GM04503 (cell line): ENCODE measurements at regions not wholly inside any gene's neighbourhood (a gene's known extent, or its start where the extent isn't known, plus 50 kb on each side); places are given as distances from the start of the nearest gene placed in this dataset.

Experiments
- DNase-seq: peaks from one replicate; pipeline ENCODE4 v3.0.0-alpha.2; 2012; ENCODE audit warnings: low read depth

DNA sequence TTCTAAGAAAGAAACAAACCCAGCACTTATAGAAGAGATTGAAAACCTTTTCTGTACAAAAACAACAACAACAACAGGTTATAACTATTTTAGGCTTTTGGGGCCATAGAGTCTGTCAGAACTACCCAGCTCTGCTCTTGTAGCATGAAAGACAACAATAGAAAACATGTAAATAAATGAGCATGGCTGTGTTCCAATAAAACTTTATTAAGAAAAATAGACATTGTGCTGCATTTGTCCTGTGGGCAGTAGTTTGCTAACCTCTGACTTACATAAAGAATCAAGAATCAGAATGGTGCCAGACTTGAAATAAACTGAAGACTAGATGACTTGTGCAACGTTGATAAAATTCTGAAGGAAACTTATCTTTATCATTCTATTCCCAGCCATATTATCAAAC lies 617.5 kb downstream of the DIAPH3 start:
- no peak for DNase-seq

DNA sequence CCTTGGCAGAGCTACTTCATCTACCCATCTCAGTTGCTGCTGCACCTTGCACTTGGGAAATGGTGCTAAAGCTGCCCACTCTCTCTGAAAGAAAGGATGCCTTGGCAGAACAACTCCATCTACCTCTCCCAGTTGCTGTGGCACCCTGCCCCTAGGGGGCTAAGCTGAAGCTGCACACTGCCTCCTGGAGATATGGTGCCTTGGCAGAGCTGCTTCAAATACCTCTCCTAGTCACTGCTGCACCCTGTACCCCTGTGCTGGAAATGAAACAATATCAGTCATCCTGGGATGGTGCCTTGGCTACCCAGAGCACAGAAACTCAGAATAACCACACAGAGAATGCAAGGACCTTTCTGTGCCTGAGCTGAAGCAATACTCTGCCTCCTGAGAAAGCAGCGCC lies 615.8 kb downstream of the DIAPH3 start:
- no peak for DNase-seq

DNA sequence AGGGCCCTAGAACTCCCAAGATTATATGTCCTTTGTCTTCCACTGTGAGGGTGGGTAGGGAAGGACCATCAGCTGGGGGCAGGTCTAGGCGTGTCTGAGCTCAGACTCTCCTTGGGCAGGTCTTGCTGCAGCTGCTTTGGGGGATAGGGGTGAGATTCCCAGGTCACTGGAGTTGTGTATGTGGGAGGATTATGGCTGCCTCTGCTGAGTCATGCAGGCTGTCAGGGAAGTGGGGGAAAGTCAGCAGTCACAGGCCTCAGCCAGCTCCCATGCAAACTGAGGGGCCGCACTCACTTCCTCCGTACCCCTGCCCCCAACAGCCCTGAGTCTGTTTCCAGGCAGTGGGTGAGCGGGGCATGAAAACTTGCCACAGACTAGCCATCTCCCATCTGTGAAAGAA lies 600.8 kb downstream of the DIAPH3 start:
- DNase-seq, result no peak

DNA sequence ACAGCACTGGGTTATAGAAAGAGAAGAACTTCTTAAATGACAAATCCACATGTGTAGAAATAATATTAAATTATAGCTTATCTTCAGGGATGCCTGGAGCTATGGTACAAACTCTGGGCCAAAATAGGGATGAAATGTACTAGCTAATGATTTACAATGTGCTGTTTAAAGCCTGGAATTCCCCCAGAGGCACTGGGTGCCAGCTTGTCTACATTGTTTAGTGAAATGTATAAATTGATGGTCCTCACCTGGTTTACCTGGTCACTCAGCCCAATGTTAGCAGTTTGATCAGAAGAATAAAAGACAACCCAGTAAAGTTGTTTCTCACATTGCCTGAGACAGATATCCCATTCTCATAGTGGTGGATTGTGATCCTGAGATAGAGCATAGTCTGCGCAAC lies 597.2 kb downstream of the DIAPH3 start:
- DNase-seq, result no peak

DNA sequence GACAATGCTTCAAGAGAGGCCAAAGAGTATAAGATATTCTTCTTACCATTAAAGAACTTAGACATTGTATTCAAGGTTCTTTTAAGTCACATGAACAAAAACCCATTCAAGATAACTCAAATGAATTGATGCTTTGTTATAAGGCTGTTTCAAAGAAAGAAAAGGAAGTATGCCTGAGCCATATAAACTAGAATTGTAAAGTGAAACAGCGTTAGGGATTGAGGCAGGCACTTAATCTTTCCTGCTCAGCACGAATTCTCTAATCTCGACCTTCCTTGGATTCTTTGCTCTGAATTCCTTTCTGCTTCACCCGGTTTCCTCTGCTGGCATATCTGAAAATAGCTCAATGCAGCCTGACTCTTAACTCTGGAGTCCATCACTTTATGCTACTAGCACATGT lies 595.4 kb downstream of the DIAPH3 start:
- DNase-seq, result no peak

DNA sequence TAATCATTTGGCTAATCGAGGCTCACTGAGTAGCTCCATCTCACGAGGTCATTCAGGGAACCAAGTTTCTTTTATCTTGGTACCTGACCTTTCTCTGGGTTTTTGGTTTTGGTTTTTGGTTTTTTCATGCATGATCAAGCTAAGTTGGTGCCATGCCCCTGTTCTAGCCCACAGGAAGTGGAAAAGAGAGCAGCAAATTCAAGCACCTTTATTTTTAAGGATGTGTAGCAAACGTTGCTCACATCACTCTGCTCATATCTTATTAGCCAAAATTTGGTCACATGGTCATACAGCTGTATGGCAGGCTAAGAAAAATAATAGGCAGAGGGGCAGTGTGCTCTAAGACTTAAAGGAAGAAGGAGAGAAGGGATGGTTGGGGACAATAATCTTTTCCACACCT lies 593.5 kb downstream of the DIAPH3 start:
- DNase-seq, result no peak

DNA sequence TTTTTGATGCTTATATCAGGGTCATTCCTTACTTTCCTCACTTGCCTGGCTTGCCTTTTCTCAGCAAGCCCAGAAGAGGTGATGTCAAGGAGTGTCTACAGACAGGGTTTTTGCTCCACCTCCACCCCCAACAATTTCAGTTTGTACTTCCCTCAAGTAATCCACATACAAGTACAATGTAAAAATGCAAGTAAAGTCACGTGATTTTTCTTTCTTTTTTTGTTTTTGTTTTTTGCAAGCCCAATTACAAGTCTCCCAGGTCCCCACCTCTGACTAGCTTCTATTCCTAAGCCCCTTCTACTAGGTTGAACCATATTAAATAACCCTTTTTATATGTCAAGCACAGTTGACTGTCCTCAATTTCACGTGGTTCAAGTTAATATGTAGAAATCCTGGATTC lies 579.6 kb downstream of the DIAPH3 start:
- no peak for DNase-seq

DNA sequence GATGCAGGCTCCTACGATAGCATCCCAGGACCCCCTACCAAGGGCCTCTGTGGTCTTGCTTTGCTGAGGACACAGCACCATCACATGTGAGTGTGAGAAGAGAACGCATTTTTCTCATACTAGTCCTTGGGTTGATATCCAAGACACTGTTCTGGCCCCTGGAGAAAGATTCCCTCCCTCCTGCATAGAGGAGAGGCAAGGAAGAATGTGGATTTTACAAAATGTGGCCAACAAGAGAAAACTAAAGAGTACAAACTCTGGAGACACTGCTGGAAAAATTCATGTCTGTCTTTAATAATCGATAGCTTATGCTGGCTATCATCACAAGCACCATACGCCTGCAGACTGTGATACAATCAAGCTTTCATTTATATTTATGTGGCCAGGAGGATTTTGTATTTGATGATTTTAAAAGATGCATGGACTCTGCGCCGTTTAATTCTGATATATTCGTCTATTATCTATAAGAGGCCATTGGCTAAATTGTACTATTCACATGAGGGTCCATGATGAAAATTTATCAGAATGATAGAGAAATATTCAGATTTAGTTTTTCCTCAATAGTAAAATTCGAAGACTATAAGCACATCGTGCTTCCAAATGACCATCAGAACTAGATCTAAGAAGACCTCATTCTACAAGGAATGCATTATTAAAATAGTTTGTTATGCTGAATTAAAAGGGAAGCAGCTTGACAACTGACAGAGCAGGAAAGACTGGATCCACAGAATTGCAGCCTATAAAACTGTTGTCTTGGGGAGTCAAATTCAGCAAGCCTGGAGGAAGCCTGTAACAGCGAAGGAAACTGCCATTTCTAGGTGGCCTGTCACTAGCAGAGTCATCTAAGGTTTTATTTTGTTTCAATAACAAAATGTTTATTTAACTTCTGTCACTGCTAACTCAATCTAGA lies 578.7 kb downstream of the DIAPH3 start:
- no peak for DNase-seq

DNA sequence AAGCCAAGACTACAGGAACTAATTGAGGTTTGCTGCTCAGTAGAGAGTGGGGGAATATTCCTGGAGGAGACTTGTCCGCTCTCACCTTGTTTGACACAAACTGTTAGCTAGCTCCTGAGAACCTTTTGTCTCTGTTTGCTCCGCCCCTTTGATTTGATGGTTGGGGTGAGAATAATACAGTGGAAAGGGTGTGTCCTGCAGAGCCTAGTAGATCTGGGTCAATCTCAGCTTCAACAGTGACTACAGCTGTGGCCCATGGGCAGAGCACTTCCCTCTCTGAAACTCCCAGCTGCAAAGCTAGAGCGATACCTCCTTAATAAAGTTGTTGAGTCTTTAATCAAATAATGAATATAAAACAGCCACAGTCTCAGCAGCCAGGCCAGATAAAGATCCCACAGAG lies 576.7 kb downstream of the DIAPH3 start:
- DNase-seq, result no peak

DNA sequence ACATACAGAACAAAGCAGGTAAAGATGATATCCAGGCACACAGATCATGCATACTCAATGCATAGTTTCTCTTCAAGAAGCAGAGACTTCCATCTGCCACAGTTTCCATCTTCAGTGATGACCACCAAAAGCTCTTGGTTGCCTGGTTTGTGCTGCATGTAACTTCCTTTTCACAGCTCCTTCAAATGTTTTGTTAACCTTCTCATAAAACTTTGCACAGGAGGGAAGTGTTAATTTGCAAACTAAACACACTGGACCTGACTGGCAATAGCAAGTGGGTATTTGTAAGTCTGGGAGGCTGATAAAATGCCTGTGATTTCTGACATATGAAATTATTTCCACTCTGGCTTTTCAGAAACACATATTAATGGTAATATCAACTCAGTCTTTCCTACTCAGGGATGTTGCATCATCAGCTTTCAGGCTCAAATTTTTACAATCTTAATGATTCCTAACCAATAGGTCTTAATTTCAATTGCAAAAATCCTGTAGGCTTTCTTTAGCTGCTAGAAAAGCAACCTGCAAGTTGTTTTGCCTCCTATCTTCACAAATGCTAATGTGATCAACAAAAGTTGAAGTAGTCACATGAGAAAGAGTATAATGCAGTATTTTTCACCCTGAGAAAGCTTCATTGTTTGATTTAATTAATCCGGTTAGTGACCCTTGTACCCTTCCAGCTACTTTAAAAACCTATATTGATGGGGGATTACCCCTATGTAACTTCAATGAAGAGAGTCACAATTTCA lies 575.6 kb downstream of the DIAPH3 start:
- no peak for DNase-seq

DNA sequence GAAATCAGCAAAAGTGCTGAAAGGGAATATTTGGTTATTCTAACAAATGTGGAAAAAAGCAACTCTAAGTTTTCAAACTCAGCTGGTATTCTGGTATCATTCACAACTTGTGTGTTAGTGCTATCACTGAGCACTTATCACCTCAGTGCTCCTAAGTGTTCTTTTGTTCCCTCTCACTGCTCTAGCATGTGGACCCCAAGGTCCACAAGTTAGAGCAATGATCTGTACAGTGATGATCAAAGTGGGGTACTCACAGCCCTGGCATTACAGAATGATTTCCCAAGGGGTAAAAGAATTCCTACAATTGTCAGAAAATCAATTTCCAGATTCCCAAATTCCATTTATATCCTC lies 575.0 kb downstream of the DIAPH3 start:
- DNase-seq, result no peak

DNA sequence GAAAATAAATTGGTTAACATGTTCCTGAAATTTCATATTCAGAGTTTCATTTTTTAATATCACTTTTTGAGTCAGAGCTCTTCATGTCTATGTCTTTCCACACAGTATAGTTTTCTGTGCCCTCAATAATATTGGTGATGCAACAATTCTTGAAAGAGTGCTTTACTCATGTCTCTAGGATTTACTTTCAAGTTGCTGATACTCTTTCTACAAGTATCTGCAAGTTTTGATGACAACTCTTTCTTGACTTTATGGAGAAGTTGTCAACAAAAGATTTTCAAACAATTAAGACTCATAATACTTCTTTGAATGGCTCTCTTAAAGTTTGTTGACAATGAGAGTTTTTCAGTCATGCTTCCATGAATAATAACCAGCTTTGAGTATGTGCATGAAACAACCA lies 561.7 kb downstream of the DIAPH3 start:
- DNase-seq, result no peak

DNA sequence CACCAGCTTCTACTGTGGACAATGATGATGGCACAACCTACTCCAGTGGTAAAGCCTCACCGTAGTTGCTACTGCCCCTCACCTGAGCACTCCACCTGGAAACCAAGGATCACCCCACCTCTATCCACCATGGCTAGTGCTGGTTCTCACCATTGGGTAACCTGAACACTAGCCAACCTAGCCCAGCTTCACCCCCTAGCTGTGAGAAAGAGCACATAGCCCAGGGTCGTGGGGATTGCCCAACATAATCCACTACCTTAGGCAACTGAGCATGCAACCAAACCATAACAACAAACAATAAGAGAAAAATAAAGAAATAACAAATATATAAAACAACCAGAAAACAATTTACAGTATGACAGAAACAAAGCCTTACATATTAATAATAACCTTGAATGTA lies 560.1 kb downstream of the DIAPH3 start:
- no peak for DNase-seq

DNA sequence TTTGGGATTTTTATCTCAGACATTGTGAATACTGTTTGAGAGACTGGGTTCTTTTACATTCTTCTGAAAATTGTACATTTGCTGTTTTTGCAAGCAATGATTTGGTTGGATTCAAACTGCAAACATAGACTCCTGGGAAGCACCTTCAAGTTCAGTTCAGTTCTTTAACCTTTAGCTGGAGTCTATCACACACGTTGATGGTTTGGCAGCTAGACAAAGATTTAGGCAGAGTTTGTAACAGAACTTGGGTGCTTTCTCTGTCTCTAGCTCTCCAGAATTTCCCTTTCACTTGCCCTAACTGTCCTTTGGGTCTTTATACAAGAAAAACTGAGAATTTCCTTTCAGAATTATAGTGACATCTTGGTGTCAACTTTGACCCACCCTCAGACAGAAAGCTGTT lies 556.6 kb downstream of the DIAPH3 start:
- no peak for DNase-seq

DNA sequence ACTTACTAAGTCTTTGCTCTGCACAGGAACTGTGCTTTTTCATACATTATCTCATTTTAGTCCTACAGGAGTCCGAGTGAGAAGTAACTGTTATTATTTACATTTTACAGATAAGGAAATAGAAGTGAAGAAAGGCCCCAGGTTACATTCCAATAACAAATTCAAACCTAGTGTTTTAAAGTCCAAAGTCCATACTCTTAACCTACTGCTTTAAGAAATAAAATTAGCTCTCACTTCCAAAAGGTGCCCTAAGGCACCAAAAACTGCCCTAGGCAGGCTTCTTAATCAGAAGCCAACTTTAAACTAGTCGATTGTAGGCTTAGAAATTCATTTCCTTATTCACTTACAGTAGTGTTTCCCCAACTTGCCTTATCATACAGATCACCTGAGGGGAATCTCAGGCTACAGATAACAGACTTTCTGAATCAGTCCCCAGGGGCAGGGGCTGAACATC lies 555.9 kb downstream of the DIAPH3 start:
- DNase-seq, result no peak

DNA sequence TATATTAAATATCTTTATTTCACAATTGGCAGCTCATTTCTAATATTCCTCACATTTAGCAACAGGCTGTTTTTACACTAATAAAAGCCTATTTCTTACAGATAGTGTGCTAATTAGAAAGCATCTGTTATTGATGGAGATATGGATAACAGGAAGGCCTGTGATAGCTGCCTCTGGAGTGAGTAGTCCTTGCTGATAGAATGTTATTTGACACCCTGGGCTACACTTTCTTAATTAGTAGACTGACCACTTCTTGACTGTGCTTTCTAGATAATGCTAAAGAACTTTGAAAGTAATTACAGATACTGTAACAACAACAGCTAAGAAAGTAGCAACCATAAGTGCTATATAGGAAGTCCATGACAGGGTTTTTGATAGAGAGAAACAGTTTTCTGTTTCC lies 554.3 kb downstream of the DIAPH3 start:
- no peak for DNase-seq
